ENCODE measurements at regions not wholly inside any gene's neighbourhood (a gene's known extent, or its start where the extent isn't known, plus 50 kb on each side); places are given as distances from the start of the nearest gene placed in this dataset.
"Not testable (repeated sequence)": the region's sequence is repeated elsewhere in the genome, so short reads cannot be mapped to it uniquely, and the experiment has no call there.

- peak; percentile 20 for DNase-seq
Observed at GRCh38 chr6:25127076-25127837, 151.9 kb upstream of the CARMIL1 start.

- no peak for DNase-seq
Observed at GRCh38 chr6:25130518-25130917, 148.7 kb upstream of the CARMIL1 start.

GRCh38 chr6:25132934-25133333, 146.2 kb upstream of the CARMIL1 start:
- DNase-seq = no peak

GRCh38 chr6:25133568-25133967, 145.6 kb upstream of the CARMIL1 start:
- no peak for DNase-seq

GRCh38 chr6:25136854-25137253, 142.3 kb upstream of the CARMIL1 start:
- peak; percentile 27 for DNase-seq

GRCh38 chr6:25137480-25137879, 141.7 kb upstream of the CARMIL1 start:
- no peak for DNase-seq

- no peak for DNase-seq
Observed at GRCh38 chr6:25137916-25138232, 141.3 kb upstream of the CARMIL1 start.

- peak; percentile 54 for DNase-seq
Observed at GRCh38 chr6:25138233-25138933, 140.8 kb upstream of the CARMIL1 start.

- no peak for DNase-seq
Observed at GRCh38 chr6:25138934-25139415, 140.2 kb upstream of the CARMIL1 start.

- DNase-seq = not testable (repeated sequence)
Observed at GRCh38 chr6:25139608-25140007, 139.6 kb upstream of the CARMIL1 start.

- no peak for DNase-seq
Observed at GRCh38 chr6:25142506-25142905, 136.7 kb upstream of the CARMIL1 start.

GRCh38 chr6:25144919-25145318, 134.3 kb upstream of the CARMIL1 start:
- DNase-seq = no peak

GRCh38 chr6:25147223-25147622, 132.0 kb upstream of the CARMIL1 start:
- DNase-seq = no peak

- DNase-seq = no peak
Observed at GRCh38 chr6:25150031-25150430, 129.1 kb upstream of the CARMIL1 start.

GRCh38 chr6:25150863-25151262, 128.3 kb upstream of the CARMIL1 start:
- DNase-seq = no peak

- DNase-seq = no peak
Observed at GRCh38 chr6:25153079-25153478, 126.1 kb upstream of the CARMIL1 start.

- no peak for DNase-seq
Observed at GRCh38 chr6:25154034-25154596, 125.1 kb upstream of the CARMIL1 start.

- no peak for DNase-seq
Observed at GRCh38 chr6:25155211-25155610, 124.0 kb upstream of the CARMIL1 start.

GRCh38 chr6:25156123-25156522, 123.1 kb upstream of the CARMIL1 start:
- no peak for DNase-seq

GRCh38 chr6:25157183-25157582, 122.0 kb upstream of the CARMIL1 start:
- no peak for DNase-seq

GRCh38 chr6:25157842-25158241, 121.3 kb upstream of the CARMIL1 start:
- DNase-seq = no peak

GRCh38 chr6:25160134-25160533, 119.0 kb upstream of the CARMIL1 start:
- DNase-seq = not testable (repeated sequence)

- DNase-seq = no peak
Observed at GRCh38 chr6:25165177-25165576, 114.0 kb upstream of the CARMIL1 start.

- DNase-seq = no peak
Observed at GRCh38 chr6:25165800-25166199, 113.4 kb upstream of the CARMIL1 start.

All from right hindlimb (tissue), 1 donor.